Adipocyte (in vitro differentiated cells): ENCODE measurements at regions not wholly inside any gene's neighbourhood (a gene's known extent, or its start where the extent isn't known, plus 50 kb on each side); places are given as distances from the start of the nearest gene placed in this dataset.
"Not testable (repeated sequence)": the region's sequence is repeated elsewhere in the genome, so short reads cannot be mapped to it uniquely, and the experiment has no call there.

Experiments
- DNase-seq: peaks from one replicate; pipeline ENCODE4 v3.0.0-alpha.2; 2015; ENCODE audit warnings: low read depth
- H3K27me3 ChIP-seq: replicated peaks from 2 replicates; pipeline ENCODE4 v1.7.0; 2013; ENCODE audit warnings: mild to moderate bottlenecking, low read length, moderate library complexity; ENCODE audit not compliant: control insufficient read depth, insufficient read depth
- H3K36me3 ChIP-seq: 2 replicates; pipeline ENCODE4 v1.7.0; 2013; ENCODE audit warnings: low read length, mild to moderate bottlenecking, moderate library complexity; ENCODE audit not compliant: control insufficient read depth, insufficient read depth, severe bottlenecking
- H3K4me1 ChIP-seq: 2 replicates; pipeline ENCODE4 v1.7.0; 2013; ENCODE audit warnings: mild to moderate bottlenecking, low read length, moderate library complexity; ENCODE audit not compliant: control insufficient read depth, insufficient read depth
- H3K4me3 ChIP-seq: 2 replicates; pipeline ENCODE4 v1.7.0; 2013; ENCODE audit warnings: mild to moderate bottlenecking, low read length, moderate library complexity
- H3K9ac ChIP-seq: 2 replicates; pipeline ENCODE4 v1.7.0; 2013; ENCODE audit warnings: mild to moderate bottlenecking, low read length, moderate library complexity
- H3K9me3 ChIP-seq: 2 replicates; pipeline ENCODE4 v1.7.0; 2013; ENCODE audit warnings: mild to moderate bottlenecking, low read length, moderate library complexity; ENCODE audit not compliant: control insufficient read depth

- not testable (repeated sequence) for H3K27me3 ChIP-seq, H3K36me3 ChIP-seq, H3K9me3 ChIP-seq, H3K4me1 ChIP-seq, H3K9ac ChIP-seq, H3K4me3 ChIP-seq
- DNase-seq: peak; percentile 9
Measured at GRCh38 chr1:164166454-164166853, 392.5 kb upstream of the PBX1 start.

GRCh38 chr1:164177118-164177517, 381.9 kb upstream of the PBX1 start:
- H3K36me3 ChIP-seq: no peaks in the 10 kb centered on the region
- H3K4me3 ChIP-seq: no peak overlapping the region
- H3K27me3 ChIP-seq: no peaks in the 10 kb centered on the region
- H3K9ac ChIP-seq: no peak overlapping the region
- H3K9me3 ChIP-seq: no peaks in the 10 kb centered on the region
- H3K4me1 ChIP-seq: no peaks in the 10 kb centered on the region
- DNase-seq: no peak

- DNase-seq: no peak
- Histone ChIP-seq H3K27me3 (no peaks in the 10 kb centered on the region), H3K9ac (no peak overlapping the region), H3K9me3 (peaks cover 3% of the 10 kb centered on the region), H3K4me3 (no peak overlapping the region), H3K4me1 (no peaks in the 10 kb centered on the region), H3K36me3 (no peaks in the 10 kb centered on the region)
Measured at GRCh38 chr1:164180824-164181223, 378.2 kb upstream of the PBX1 start.

- no peaks in the 10 kb centered on the region for H3K27me3 ChIP-seq
- no peak for DNase-seq
- no peak overlapping the region for H3K4me3 ChIP-seq
- no peaks in the 10 kb centered on the region for H3K4me1 ChIP-seq
- no peaks in the 10 kb centered on the region for H3K36me3 ChIP-seq
- no peak overlapping the region for H3K9ac ChIP-seq
- peaks cover 3% of the 10 kb centered on the region for H3K9me3 ChIP-seq
Measured at GRCh38 chr1:164183854-164184635, 374.9 kb upstream of the PBX1 start.

GRCh38 chr1:164186881-164187280, 372.1 kb upstream of the PBX1 start:
- H3K4me3 ChIP-seq: no peak overlapping the region
- no peak for DNase-seq
- no peaks in the 10 kb centered on the region for H3K27me3 ChIP-seq
- H3K9me3 ChIP-seq: peaks cover 5% of the 10 kb centered on the region
- H3K4me1 ChIP-seq: no peaks in the 10 kb centered on the region
- H3K9ac ChIP-seq: no peak overlapping the region
- H3K36me3 ChIP-seq: no peaks in the 10 kb centered on the region

GRCh38 chr1:164188497-164188896, 370.5 kb upstream of the PBX1 start:
- Histone ChIP-seq H3K4me1 (no peaks in the 10 kb centered on the region), H3K9me3 (peaks cover 12% of the 10 kb centered on the region), H3K9ac (no peak overlapping the region), H3K4me3 (no peak overlapping the region), H3K36me3 (no peaks in the 10 kb centered on the region), H3K27me3 (no peaks in the 10 kb centered on the region)
- no peak for DNase-seq

GRCh38 chr1:164191191-164191590, 367.8 kb upstream of the PBX1 start:
- Histone ChIP-seq H3K4me3 (no peak overlapping the region), H3K4me1 (no peaks in the 10 kb centered on the region), H3K27me3 (no peaks in the 10 kb centered on the region), H3K9ac (no peak overlapping the region), H3K36me3 (no peaks in the 10 kb centered on the region), H3K9me3 (peaks cover 11% of the 10 kb centered on the region)
- no peak for DNase-seq

GRCh38 chr1:164210211-164210739, 348.7 kb upstream of the PBX1 start:
- Histone ChIP-seq H3K4me3 (no peak overlapping the region), H3K9ac (no peak overlapping the region), H3K9me3 (no peaks in the 10 kb centered on the region), H3K36me3 (no peaks in the 10 kb centered on the region), H3K27me3 (no peaks in the 10 kb centered on the region), H3K4me1 (no peaks in the 10 kb centered on the region)
- no peak for DNase-seq

GRCh38 chr1:164223378-164223777, 335.6 kb upstream of the PBX1 start:
- no peak overlapping the region for H3K9ac ChIP-seq
- H3K9me3 ChIP-seq: no peaks in the 10 kb centered on the region
- DNase-seq: no peak
- H3K27me3 ChIP-seq: no peaks in the 10 kb centered on the region
- no peak overlapping the region for H3K4me3 ChIP-seq
- H3K36me3 ChIP-seq: no peaks in the 10 kb centered on the region
- H3K4me1 ChIP-seq: peaks cover 21% of the 10 kb centered on the region

- Histone ChIP-seq H3K9ac (no peak overlapping the region), H3K4me1 (peaks cover 32% of the 10 kb centered on the region), H3K4me3 (no peak overlapping the region), H3K27me3 (no peaks in the 10 kb centered on the region), H3K9me3 (no peaks in the 10 kb centered on the region), H3K36me3 (no peaks in the 10 kb centered on the region)
- no peak for DNase-seq
Measured at GRCh38 chr1:164225011-164225410, 334.0 kb upstream of the PBX1 start.

GRCh38 chr1:164226977-164227376, 332.0 kb upstream of the PBX1 start:
- Histone ChIP-seq H3K4me3 (no peak overlapping the region), H3K9me3 (no peaks in the 10 kb centered on the region), H3K36me3 (no peaks in the 10 kb centered on the region), H3K4me1 (peaks cover 32% of the 10 kb centered on the region), H3K9ac (no peak overlapping the region), H3K27me3 (no peaks in the 10 kb centered on the region)
- no peak for DNase-seq

GRCh38 chr1:164228928-164229327, 330.1 kb upstream of the PBX1 start:
- no peaks in the 10 kb centered on the region for H3K36me3 ChIP-seq
- no peak for DNase-seq
- no peak overlapping the region for H3K4me3 ChIP-seq
- no peaks in the 10 kb centered on the region for H3K27me3 ChIP-seq
- H3K9me3 ChIP-seq: no peaks in the 10 kb centered on the region
- no peak overlapping the region for H3K9ac ChIP-seq
- H3K4me1 ChIP-seq: peaks cover 32% of the 10 kb centered on the region
